ENCODE measurements at regions not wholly inside any gene's neighbourhood (a gene's known extent, or its start where the extent isn't known, plus 50 kb on each side); places are given as distances from the start of the nearest gene placed in this dataset.

- Histone ChIP-seq H4K20me1 (ENCODE audit: control insufficient read depth, insufficient read depth, low read depth, low read length) (no peaks in the 10 kb centered on the region), H3K4me2 (ENCODE audit: low read length) (no peak overlapping the region), H3K27me3 (ENCODE audit: control insufficient read depth, low read length) (no peaks in the 10 kb centered on the region), H3K79me2 (ENCODE audit: control insufficient read depth, low read length) (no peaks in the 10 kb centered on the region), H3K36me3 (ENCODE audit: control insufficient read depth, low read length) (no peaks in the 10 kb centered on the region), H3K4me3 (ENCODE audit: low read length) (no peak overlapping the region), H3K9me2 (replicated peaks; ENCODE audit: control insufficient read depth, low read length) (no peaks in the 10 kb centered on the region), H3F3A (ENCODE audit: control insufficient read depth, insufficient read depth) (no peaks in the 10 kb centered on the region), H3K9me3 (ENCODE audit: control insufficient read depth, insufficient read depth, low read length) (peaks cover 7% of the 10 kb centered on the region; the same call in 1 of the 2 replicates), H3K27ac (ENCODE audit: low read depth, low read length) (no peak overlapping the region), H3K4me1 (ENCODE audit: control insufficient read depth, low read length) (no peaks in the 10 kb centered on the region)
- no peak for TF ChIP-seq CTCF (IDR thresholded peaks at IDR 0.05; ENCODE audit: low read depth, low read length, poor library complexity, severe bottlenecking)
Observed at GRCh38 chr5:12730354-12730753, 826.1 kb upstream of the CTNND2 start.

GRCh38 chr5:12716664-12717063, 812.4 kb upstream of the CTNND2 start:
- Histone ChIP-seq H3K4me2 (ENCODE audit: low read length) (no peak overlapping the region), H3K9me3 (ENCODE audit: control insufficient read depth, insufficient read depth, low read length) (peaks cover 15% of the 10 kb centered on the region; the same call in 1 of the 2 replicates), H3K79me2 (ENCODE audit: control insufficient read depth, low read length) (no peaks in the 10 kb centered on the region), H3K4me3 (ENCODE audit: low read length) (no peak overlapping the region), H3F3A (ENCODE audit: control insufficient read depth, insufficient read depth) (no peaks in the 10 kb centered on the region), H3K36me3 (ENCODE audit: control insufficient read depth, low read length) (no peaks in the 10 kb centered on the region), H3K27me3 (ENCODE audit: control insufficient read depth, low read length) (no peaks in the 10 kb centered on the region), H3K4me1 (ENCODE audit: control insufficient read depth, low read length) (no peaks in the 10 kb centered on the region), H4K20me1 (ENCODE audit: control insufficient read depth, insufficient read depth, low read depth, low read length) (no peaks in the 10 kb centered on the region), H3K9me2 (replicated peaks; ENCODE audit: control insufficient read depth, low read length) (no peaks in the 10 kb centered on the region), H3K27ac (ENCODE audit: low read depth, low read length) (no peak overlapping the region)
- TF ChIP-seq CTCF (IDR thresholded peaks at IDR 0.05; ENCODE audit: low read depth, low read length, poor library complexity, severe bottlenecking) = no peak
- TF ChIP-seq EZH2phosphoT487 (IDR thresholded peaks at IDR 0.05; ENCODE audit: borderline replicate concordance, low read length) = no peak

GRCh38 chr5:12707560-12707959, 803.3 kb upstream of the CTNND2 start:
- H3K4me2 ChIP-seq (ENCODE audit: low read length) = no peak overlapping the region
- H3K9me3 ChIP-seq (ENCODE audit: control insufficient read depth, insufficient read depth, low read length) = no peaks in the 10 kb centered on the region
- no peak overlapping the region for H3K4me3 ChIP-seq (ENCODE audit: low read length)
- no peaks in the 10 kb centered on the region for H3K27me3 ChIP-seq (ENCODE audit: control insufficient read depth, low read length)
- no peak for TF ChIP-seq EZH2phosphoT487 (IDR thresholded peaks at IDR 0.05; ENCODE audit: borderline replicate concordance, low read length)
- no peak for TF ChIP-seq CTCF (IDR thresholded peaks at IDR 0.05; ENCODE audit: low read depth, low read length, poor library complexity, severe bottlenecking)
- no peaks in the 10 kb centered on the region; the same call in 1 of the 2 replicates for H3K9me2 ChIP-seq (replicated peaks; ENCODE audit: control insufficient read depth, low read length)
- H3K27ac ChIP-seq (ENCODE audit: low read depth, low read length) = no peak overlapping the region
- H3K4me1 ChIP-seq (ENCODE audit: control insufficient read depth, low read length) = no peaks in the 10 kb centered on the region
- H3F3A ChIP-seq (ENCODE audit: control insufficient read depth, insufficient read depth) = no peaks in the 10 kb centered on the region
- no peaks in the 10 kb centered on the region for H3K79me2 ChIP-seq (ENCODE audit: control insufficient read depth, low read length)
- H3K36me3 ChIP-seq (ENCODE audit: control insufficient read depth, low read length) = no peaks in the 10 kb centered on the region
- no peaks in the 10 kb centered on the region for H4K20me1 ChIP-seq (ENCODE audit: control insufficient read depth, insufficient read depth, low read depth, low read length)

- no peak for TF ChIP-seq CTCF (IDR thresholded peaks at IDR 0.05; ENCODE audit: low read depth, low read length, poor library complexity, severe bottlenecking)
- TF ChIP-seq EZH2phosphoT487 (IDR thresholded peaks at IDR 0.05; ENCODE audit: borderline replicate concordance, low read length) = no peak
- no peaks in the 10 kb centered on the region for H3K9me3 ChIP-seq (ENCODE audit: control insufficient read depth, insufficient read depth, low read length)
- H3F3A ChIP-seq (ENCODE audit: control insufficient read depth, insufficient read depth) = no peaks in the 10 kb centered on the region
- H4K20me1 ChIP-seq (ENCODE audit: control insufficient read depth, insufficient read depth, low read depth, low read length) = no peaks in the 10 kb centered on the region
- no peaks in the 10 kb centered on the region for H3K79me2 ChIP-seq (ENCODE audit: control insufficient read depth, low read length)
- H3K4me3 ChIP-seq (ENCODE audit: low read length) = no peak overlapping the region
- H3K9me2 ChIP-seq (replicated peaks; ENCODE audit: control insufficient read depth, low read length) = no peaks in the 10 kb centered on the region; the same call in 1 of the 2 replicates
- no peak overlapping the region for H3K4me2 ChIP-seq (ENCODE audit: low read length)
- no peaks in the 10 kb centered on the region for H3K27me3 ChIP-seq (ENCODE audit: control insufficient read depth, low read length)
- H3K27ac ChIP-seq (ENCODE audit: low read depth, low read length) = no peak overlapping the region
- no peaks in the 10 kb centered on the region for H3K36me3 ChIP-seq (ENCODE audit: control insufficient read depth, low read length)
- H3K4me1 ChIP-seq (ENCODE audit: control insufficient read depth, low read length) = no peaks in the 10 kb centered on the region
Observed at GRCh38 chr5:12704955-12705354, 800.7 kb upstream of the CTNND2 start.

Measured in DOHH2 (cell line).